H1 (cell line): ENCODE measurements at regions not wholly inside any gene's neighbourhood (a gene's known extent, or its start where the extent isn't known, plus 50 kb on each side); places are given as distances from the start of the nearest gene placed in this dataset.

Experiments
- CBX5 ChIP-seq: fragments of 300-800, 300-1000 bp; sonication (generic); IDR thresholded peaks from 2 replicates; pipeline ENCODE4 v1.7.1; 2016; ENCODE audit warnings: antibody characterized with exemption, low read length, low read depth
- CBX8 ChIP-seq: fragments of 300-800, 300-1000 bp; sonication (generic); IDR thresholded peaks from 2 replicates; pipeline ENCODE4 v1.7.1; 2016; ENCODE audit warnings: low read depth, low read length, borderline replicate concordance
- FOSL1 ChIP-seq: IDR thresholded peaks from 2 replicates; pipeline ENCODE4 v1.6.1; 2011; ENCODE audit warnings: mild to moderate bottlenecking, low read depth, low read length, moderate library complexity; ENCODE audit not compliant: insufficient read depth
- RNF2 ChIP-seq: fragments of 200-900, 300-1000 bp; sonication (generic); IDR thresholded peaks from 2 replicates; pipeline ENCODE4 v1.7.1; 2016; ENCODE audit warnings: borderline replicate concordance, low read depth, mild to moderate bottlenecking, antibody characterized with exemption, low read length; ENCODE audit not compliant: poor library complexity, severe bottlenecking; ENCODE audit errors: missing control alignments
- SAP30 ChIP-seq: fragments of 300-600 bp; sonication (generic); IDR thresholded peaks from 2 replicates; pipeline ENCODE4 v1.7.1; 2012; ENCODE audit warnings: low read length, moderate library complexity, mild to moderate bottlenecking, inconsistent platforms; ENCODE audit not compliant: insufficient read depth, insufficient replicate concordance
- SIN3A ChIP-seq, 2 experiments: IDR thresholded peaks in 1 of 2; conservative IDR thresholded peaks in 1 of 2; 2 replicates each; pipeline ENCODE4 v1.6.1; 2011 to 2012; ENCODE audit warnings: low read length in 2 of 2, improper control_type of control experiment in 1 of 2, low read depth in 1 of 2, mild to moderate bottlenecking in 1 of 2
- SRF ChIP-seq: IDR thresholded peaks from 2 replicates; pipeline ENCODE4 v1.6.1; 2011; ENCODE audit warnings: mild to moderate bottlenecking, low read depth, low read length, moderate library complexity
- SUZ12 ChIP-seq: fragments of 200-600 bp; sonication (generic); IDR thresholded peaks from 2 replicates; pipeline ENCODE4 v1.6.1; 2012; ENCODE audit warnings: mild to moderate bottlenecking, inconsistent platforms, low read length, moderate library complexity, mixed read lengths
- TF ChIP-seq, protein P1 (sequence below): fragments of 300-600 bp; sonication (generic); IDR thresholded peaks from 2 replicates; pipeline ENCODE4 v1.7.1; 2012; ENCODE audit warnings: low read length, moderate library complexity, mild to moderate bottlenecking, inconsistent platforms; ENCODE audit not compliant: insufficient replicate concordance

- TF ChIP-seq, protein P1, sequence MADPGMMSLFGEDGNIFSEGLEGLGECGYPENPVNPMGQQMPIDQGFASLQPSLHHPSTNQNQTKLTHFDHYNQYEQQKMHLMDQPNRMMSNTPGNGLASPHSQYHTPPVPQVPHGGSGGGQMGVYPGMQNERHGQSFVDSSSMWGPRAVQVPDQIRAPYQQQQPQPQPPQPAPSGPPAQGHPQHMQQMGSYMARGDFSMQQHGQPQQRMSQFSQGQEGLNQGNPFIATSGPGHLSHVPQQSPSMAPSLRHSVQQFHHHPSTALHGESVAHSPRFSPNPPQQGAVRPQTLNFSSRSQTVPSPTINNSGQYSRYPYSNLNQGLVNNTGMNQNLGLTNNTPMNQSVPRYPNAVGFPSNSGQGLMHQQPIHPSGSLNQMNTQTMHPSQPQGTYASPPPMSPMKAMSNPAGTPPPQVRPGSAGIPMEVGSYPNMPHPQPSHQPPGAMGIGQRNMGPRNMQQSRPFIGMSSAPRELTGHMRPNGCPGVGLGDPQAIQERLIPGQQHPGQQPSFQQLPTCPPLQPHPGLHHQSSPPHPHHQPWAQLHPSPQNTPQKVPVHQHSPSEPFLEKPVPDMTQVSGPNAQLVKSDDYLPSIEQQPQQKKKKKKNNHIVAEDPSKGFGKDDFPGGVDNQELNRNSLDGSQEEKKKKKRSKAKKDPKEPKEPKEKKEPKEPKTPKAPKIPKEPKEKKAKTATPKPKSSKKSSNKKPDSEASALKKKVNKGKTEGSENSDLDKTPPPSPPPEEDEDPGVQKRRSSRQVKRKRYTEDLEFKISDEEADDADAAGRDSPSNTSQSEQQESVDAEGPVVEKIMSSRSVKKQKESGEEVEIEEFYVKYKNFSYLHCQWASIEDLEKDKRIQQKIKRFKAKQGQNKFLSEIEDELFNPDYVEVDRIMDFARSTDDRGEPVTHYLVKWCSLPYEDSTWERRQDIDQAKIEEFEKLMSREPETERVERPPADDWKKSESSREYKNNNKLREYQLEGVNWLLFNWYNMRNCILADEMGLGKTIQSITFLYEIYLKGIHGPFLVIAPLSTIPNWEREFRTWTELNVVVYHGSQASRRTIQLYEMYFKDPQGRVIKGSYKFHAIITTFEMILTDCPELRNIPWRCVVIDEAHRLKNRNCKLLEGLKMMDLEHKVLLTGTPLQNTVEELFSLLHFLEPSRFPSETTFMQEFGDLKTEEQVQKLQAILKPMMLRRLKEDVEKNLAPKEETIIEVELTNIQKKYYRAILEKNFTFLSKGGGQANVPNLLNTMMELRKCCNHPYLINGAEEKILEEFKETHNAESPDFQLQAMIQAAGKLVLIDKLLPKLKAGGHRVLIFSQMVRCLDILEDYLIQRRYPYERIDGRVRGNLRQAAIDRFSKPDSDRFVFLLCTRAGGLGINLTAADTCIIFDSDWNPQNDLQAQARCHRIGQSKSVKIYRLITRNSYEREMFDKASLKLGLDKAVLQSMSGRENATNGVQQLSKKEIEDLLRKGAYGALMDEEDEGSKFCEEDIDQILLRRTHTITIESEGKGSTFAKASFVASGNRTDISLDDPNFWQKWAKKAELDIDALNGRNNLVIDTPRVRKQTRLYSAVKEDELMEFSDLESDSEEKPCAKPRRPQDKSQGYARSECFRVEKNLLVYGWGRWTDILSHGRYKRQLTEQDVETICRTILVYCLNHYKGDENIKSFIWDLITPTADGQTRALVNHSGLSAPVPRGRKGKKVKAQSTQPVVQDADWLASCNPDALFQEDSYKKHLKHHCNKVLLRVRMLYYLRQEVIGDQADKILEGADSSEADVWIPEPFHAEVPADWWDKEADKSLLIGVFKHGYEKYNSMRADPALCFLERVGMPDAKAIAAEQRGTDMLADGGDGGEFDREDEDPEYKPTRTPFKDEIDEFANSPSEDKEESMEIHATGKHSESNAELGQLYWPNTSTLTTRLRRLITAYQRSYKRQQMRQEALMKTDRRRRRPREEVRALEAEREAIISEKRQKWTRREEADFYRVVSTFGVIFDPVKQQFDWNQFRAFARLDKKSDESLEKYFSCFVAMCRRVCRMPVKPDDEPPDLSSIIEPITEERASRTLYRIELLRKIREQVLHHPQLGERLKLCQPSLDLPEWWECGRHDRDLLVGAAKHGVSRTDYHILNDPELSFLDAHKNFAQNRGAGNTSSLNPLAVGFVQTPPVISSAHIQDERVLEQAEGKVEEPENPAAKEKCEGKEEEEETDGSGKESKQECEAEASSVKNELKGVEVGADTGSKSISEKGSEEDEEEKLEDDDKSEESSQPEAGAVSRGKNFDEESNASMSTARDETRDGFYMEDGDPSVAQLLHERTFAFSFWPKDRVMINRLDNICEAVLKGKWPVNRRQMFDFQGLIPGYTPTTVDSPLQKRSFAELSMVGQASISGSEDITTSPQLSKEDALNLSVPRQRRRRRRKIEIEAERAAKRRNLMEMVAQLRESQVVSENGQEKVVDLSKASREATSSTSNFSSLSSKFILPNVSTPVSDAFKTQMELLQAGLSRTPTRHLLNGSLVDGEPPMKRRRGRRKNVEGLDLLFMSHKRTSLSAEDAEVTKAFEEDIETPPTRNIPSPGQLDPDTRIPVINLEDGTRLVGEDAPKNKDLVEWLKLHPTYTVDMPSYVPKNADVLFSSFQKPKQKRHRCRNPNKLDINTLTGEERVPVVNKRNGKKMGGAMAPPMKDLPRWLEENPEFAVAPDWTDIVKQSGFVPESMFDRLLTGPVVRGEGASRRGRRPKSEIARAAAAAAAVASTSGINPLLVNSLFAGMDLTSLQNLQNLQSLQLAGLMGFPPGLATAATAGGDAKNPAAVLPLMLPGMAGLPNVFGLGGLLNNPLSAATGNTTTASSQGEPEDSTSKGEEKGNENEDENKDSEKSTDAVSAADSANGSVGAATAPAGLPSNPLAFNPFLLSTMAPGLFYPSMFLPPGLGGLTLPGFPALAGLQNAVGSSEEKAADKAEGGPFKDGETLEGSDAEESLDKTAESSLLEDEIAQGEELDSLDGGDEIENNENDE, result no peak
- TF ChIP-seq CBX8 (no peak), SIN3A (conservative IDR thresholded peaks at IDR 0.05 in 1 of 2, IDR thresholded peaks at IDR 0.05 in 1 of 2; ENCODE audit: low read depth in 1 of 2, low read length in 2 of 2) (no peak), SRF (no peak), CBX5 (no peak), SAP30 (no peak), RNF2 (no peak), SUZ12 (no peak), FOSL1 (no peak)
Measured at GRCh38 chr16:85349365-85350145, 237.3 kb upstream of the CIBAR2 start (continued).
